ENCODE measurements at regions not wholly inside any gene's neighbourhood (a gene's known extent, or its start where the extent isn't known, plus 50 kb on each side); places are given as distances from the start of the nearest gene placed in this dataset.

DNA sequence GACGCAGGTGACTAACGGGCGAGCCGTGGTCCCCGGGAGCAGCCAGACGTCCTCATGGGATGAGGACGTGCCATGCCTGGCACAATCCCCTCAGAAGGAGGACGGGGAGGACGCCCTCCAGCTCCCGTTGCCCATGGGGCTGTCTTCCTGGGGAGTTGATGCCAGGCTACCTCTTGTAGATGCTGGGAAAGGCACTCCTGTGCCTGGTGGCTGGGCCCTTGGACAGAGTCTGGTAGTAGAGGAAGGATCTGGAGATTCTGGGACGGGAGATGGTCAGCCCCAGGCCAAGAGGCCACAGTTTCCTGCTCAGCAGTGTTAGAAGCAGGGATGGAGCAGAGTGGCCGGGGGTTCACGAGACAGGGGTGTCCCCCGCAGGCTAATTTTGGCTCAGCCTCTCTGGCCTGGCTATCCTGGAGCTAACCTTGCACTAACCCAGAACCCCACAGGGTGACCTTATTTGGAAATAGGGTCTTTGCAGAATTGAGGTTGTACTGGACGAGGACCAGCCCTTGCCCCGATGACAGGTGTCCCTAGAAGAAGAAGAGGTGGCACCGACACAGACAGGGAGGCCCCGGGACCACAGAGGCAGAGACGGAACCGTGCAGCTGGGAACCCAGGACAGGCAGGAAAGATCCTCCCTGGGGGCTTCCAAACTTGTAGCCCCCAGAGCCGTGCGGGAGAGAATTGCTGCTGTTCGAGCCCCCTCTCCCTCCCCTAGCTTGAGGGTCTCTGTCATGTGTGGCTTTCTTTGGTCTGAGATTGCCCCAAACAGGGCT is 50.1 kb upstream of the ADRA2C start:
- H3K27me3 ChIP-seq (ENCODE audit: low read length) = no peaks in the 10 kb centered on the region
- H3K27ac ChIP-seq (ENCODE audit: low read length) = no peak overlapping the region
- no peak for DNase-seq
- no peaks in the 10 kb centered on the region for H3K9me2 ChIP-seq (replicated peaks; ENCODE audit: insufficient read depth, low read length)
- no peak overlapping the region for H3K4me2 ChIP-seq (ENCODE audit: low read depth, low read length, poor library complexity, severe bottlenecking)
- no peaks in the 10 kb centered on the region for H4K20me1 ChIP-seq (ENCODE audit: insufficient read depth, low read depth, low read length)
- no peak overlapping the region for H3K4me3 ChIP-seq (ENCODE audit: low read length)
- no peaks in the 10 kb centered on the region for H3K4me1 ChIP-seq (ENCODE audit: low read length)
- no peaks in the 10 kb centered on the region for H3K9me3 ChIP-seq (ENCODE audit: low read length)
- H3K9ac ChIP-seq (ENCODE audit: low read length) = no peak overlapping the region
- H2AFZ ChIP-seq (ENCODE audit: low read length) = no peak overlapping the region
- H3K36me3 ChIP-seq (ENCODE audit: insufficient read depth, low read length) = no peaks in the 10 kb centered on the region
- H3K79me2 ChIP-seq (ENCODE audit: low read length) = no peaks in the 10 kb centered on the region

DNA sequence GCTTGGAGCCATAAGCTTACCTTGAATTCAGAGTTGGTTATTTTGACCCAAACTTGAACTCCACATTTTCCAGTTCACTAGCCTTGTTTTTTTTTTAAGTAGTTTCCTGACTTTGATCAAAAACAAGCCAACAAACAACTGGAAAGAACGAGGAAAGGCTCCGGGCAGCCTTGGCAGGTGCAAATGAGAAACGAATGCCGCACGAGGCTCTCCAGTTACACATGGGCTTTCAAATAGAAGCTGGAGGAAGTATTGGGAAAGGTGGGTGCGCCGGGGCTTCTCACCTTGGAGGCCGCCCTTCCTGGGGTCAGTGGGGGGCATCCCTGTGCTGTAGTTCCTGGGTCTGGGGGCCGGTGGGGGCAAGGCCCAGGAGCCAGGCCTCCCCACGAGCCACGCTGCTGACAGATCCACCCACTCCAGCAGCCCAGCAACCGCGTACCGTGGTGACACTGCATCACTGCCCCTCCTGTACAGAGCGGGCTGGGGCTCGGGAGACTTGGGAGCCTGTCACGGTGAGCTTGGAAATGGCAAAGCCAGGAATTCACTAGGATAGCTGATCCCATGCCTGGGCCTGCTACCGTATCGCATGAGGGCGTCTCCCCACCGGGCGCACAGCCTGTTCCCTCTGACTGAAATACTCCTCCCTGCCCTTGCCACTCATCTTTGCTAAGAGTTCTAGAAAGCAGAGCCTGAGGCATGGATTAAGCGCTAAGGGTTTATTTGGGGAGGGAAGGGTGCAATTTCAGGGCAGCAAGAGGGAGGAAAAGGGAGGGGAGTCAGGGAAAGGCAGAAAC is 50.9 kb upstream of the ADRA2C start:
- no peaks in the 10 kb centered on the region for H3K9me2 ChIP-seq (replicated peaks; ENCODE audit: insufficient read depth, low read length)
- no peak overlapping the region for H3K4me3 ChIP-seq (ENCODE audit: low read length)
- H2AFZ ChIP-seq (ENCODE audit: low read length) = no peak overlapping the region
- DNase-seq = no peak
- H3K36me3 ChIP-seq (ENCODE audit: insufficient read depth, low read length) = no peaks in the 10 kb centered on the region
- H3K79me2 ChIP-seq (ENCODE audit: low read length) = no peaks in the 10 kb centered on the region
- no peaks in the 10 kb centered on the region for H3K9me3 ChIP-seq (ENCODE audit: low read length)
- H3K27me3 ChIP-seq (ENCODE audit: low read length) = no peaks in the 10 kb centered on the region
- H3K27ac ChIP-seq (ENCODE audit: low read length) = no peak overlapping the region
- no peak overlapping the region for H3K9ac ChIP-seq (ENCODE audit: low read length)
- H3K4me1 ChIP-seq (ENCODE audit: low read length) = no peaks in the 10 kb centered on the region
- no peak overlapping the region for H3K4me2 ChIP-seq (ENCODE audit: low read depth, low read length, poor library complexity, severe bottlenecking)
- H4K20me1 ChIP-seq (ENCODE audit: insufficient read depth, low read depth, low read length) = no peaks in the 10 kb centered on the region

DNA sequence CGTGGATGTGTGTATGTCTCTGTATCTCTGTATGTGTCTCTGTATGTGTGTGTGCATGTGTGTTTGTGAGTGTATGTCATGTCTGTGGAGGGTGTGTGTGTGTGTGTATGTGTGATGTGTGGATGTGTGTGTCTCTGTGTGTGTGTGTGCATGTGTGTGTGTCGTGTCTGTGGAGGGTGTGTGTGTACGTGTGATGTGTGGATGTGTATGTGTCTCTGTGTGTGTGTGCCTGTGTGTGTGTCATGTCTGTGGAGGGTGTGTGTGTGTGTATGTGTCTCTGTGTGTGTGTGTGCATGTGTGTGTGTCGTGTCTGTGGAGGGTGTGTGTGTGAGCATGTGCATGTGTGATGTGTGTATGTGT is 51.6 kb upstream of the ADRA2C start:
- no peak overlapping the region for H3K27ac ChIP-seq (ENCODE audit: low read length)
- no peaks in the 10 kb centered on the region for H3K27me3 ChIP-seq (ENCODE audit: low read length)
- no peak overlapping the region for H2AFZ ChIP-seq (ENCODE audit: low read length)
- no peak for DNase-seq
- H3K4me3 ChIP-seq (ENCODE audit: low read length) = no peak overlapping the region
- no peaks in the 10 kb centered on the region for H4K20me1 ChIP-seq (ENCODE audit: insufficient read depth, low read depth, low read length)
- H3K79me2 ChIP-seq (ENCODE audit: low read length) = no peaks in the 10 kb centered on the region
- no peak overlapping the region for H3K4me2 ChIP-seq (ENCODE audit: low read depth, low read length, poor library complexity, severe bottlenecking)
- H3K36me3 ChIP-seq (ENCODE audit: insufficient read depth, low read length) = no peaks in the 10 kb centered on the region
- no peaks in the 10 kb centered on the region for H3K4me1 ChIP-seq (ENCODE audit: low read length)
- H3K9me2 ChIP-seq (replicated peaks; ENCODE audit: insufficient read depth, low read length) = no peaks in the 10 kb centered on the region
- H3K9ac ChIP-seq (ENCODE audit: low read length) = no peak overlapping the region
- H3K9me3 ChIP-seq (ENCODE audit: low read length) = no peaks in the 10 kb centered on the region

DNA sequence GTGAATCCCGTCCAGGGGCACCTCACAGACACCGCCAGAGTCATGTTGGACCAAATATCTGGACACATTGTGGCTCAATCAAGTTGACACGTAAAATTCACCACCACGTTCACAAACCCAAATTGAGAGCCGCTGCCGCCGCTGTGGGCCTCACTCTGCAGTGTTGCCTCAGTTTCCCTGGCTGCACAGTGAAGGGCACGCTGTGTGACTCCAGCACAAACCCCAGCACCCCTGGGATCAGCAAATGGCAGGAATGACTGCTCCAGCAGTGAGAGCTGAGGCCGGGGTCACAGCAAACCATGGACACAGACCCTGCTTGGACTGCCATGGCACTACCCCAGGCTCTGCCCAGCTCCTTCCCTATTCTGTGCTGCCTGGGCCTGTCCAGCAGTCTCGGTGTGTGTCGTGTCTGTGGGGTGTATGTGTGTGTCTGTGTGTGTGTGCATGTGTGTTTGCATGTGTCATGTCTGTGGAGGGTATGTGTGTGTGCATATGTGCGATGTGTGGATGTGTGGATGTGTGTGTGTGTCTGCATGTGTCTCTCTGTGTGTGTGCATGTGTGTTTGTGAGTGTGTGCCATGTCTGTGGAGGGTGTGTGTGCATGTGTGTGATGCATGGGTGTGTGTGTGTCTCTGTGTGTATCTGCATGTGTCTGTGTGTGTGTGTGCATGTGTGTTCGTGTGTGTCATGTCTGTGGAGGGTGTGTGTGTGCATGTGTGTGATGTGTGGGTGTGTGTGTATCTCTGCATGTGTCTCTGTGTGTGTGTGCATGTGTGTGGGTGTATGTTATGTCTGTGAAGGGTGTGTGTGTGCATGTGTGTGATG is 52.2 kb upstream of the ADRA2C start:
- DNase-seq = no peak

DNA sequence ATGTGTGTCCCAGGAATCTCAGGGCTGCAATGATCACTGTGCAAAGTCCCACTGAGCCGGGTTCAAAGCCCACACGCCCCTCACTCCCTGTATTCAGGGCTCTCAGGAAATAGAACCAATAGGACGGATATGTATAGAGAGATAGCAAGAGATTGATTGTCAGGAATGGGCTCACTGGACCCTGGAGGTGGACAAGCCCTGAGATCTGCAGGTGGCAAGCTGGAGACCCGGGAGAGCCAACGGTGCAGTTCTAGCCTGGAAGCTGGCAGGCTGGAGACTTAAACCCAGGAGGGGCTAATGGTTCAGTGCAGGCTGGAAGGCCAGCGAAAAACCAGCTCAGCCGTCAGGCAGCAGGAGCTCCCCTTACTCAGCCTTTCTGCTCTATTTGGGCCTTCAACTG is 52.8 kb upstream of the ADRA2C start:
- no peaks in the 10 kb centered on the region for H3K79me2 ChIP-seq (ENCODE audit: low read length)

More for the DNA sequence above, 52.2 kb upstream of the ADRA2C start:
- no peak overlapping the region for H3K27ac ChIP-seq (ENCODE audit: low read length)
- H3K36me3 ChIP-seq (ENCODE audit: insufficient read depth, low read length) = no peaks in the 10 kb centered on the region
- H3K4me2 ChIP-seq (ENCODE audit: low read depth, low read length, poor library complexity, severe bottlenecking) = no peak overlapping the region
- no peaks in the 10 kb centered on the region for H3K4me1 ChIP-seq (ENCODE audit: low read length)
- H2AFZ ChIP-seq (ENCODE audit: low read length) = no peak overlapping the region
- H3K27me3 ChIP-seq (ENCODE audit: low read length) = no peaks in the 10 kb centered on the region
- no peak overlapping the region for H3K4me3 ChIP-seq (ENCODE audit: low read length)
- no peaks in the 10 kb centered on the region for H3K9me2 ChIP-seq (replicated peaks; ENCODE audit: insufficient read depth, low read length)
- H3K9ac ChIP-seq (ENCODE audit: low read length) = no peak overlapping the region
- no peaks in the 10 kb centered on the region for H3K79me2 ChIP-seq (ENCODE audit: low read length)
- no peaks in the 10 kb centered on the region for H3K9me3 ChIP-seq (ENCODE audit: low read length)
- no peaks in the 10 kb centered on the region for H4K20me1 ChIP-seq (ENCODE audit: insufficient read depth, low read depth, low read length)

DNA sequence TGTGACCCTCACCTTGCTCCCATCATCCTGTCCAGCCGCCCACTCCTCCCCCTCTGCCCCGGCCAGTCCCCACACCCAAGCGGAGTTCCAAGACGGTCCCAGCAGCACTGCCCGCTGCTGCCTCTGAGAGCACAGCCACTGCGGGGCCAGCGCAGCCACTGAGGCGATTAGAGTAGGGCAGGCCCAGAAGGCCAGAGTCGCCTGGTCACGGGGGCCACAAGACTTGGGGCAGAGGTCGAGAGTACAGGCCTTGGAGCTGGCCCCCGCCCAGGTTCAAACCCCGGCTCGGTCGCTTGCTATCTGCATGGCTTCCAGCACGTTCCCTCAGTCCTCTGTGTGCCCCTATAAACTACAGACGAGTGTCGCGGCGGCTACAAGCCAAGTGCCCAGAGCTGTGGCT is 53.2 kb upstream of the ADRA2C start:
- no peaks in the 10 kb centered on the region for H3K27me3 ChIP-seq (ENCODE audit: low read length)
- H3K36me3 ChIP-seq (ENCODE audit: insufficient read depth, low read length) = no peaks in the 10 kb centered on the region
- no peaks in the 10 kb centered on the region for H3K79me2 ChIP-seq (ENCODE audit: low read length)
- H3K4me3 ChIP-seq (ENCODE audit: low read length) = no peak overlapping the region
- DNase-seq = no peak
- no peak overlapping the region for H2AFZ ChIP-seq (ENCODE audit: low read length)
- H3K9ac ChIP-seq (ENCODE audit: low read length) = no peak overlapping the region
- H3K9me2 ChIP-seq (replicated peaks; ENCODE audit: insufficient read depth, low read length) = no peaks in the 10 kb centered on the region
- H4K20me1 ChIP-seq (ENCODE audit: insufficient read depth, low read depth, low read length) = no peaks in the 10 kb centered on the region
- no peak overlapping the region for H3K4me2 ChIP-seq (ENCODE audit: low read depth, low read length, poor library complexity, severe bottlenecking)
- H3K27ac ChIP-seq (ENCODE audit: low read length) = no peak overlapping the region
- no peaks in the 10 kb centered on the region for H3K9me3 ChIP-seq (ENCODE audit: low read length)
- no peaks in the 10 kb centered on the region for H3K4me1 ChIP-seq (ENCODE audit: low read length)

More for the DNA sequence above, 52.8 kb upstream of the ADRA2C start:
- Histone ChIP-seq H3K9me2 (replicated peaks; ENCODE audit: insufficient read depth, low read length) (no peaks in the 10 kb centered on the region), H3K4me1 (ENCODE audit: low read length) (no peaks in the 10 kb centered on the region), H3K4me2 (ENCODE audit: low read depth, low read length, poor library complexity, severe bottlenecking) (no peak overlapping the region), H3K36me3 (ENCODE audit: insufficient read depth, low read length) (no peaks in the 10 kb centered on the region), H3K4me3 (ENCODE audit: low read length) (no peak overlapping the region), H2AFZ (ENCODE audit: low read length) (no peak overlapping the region), H3K9me3 (ENCODE audit: low read length) (no peaks in the 10 kb centered on the region), H4K20me1 (ENCODE audit: insufficient read depth, low read depth, low read length) (no peaks in the 10 kb centered on the region), H3K9ac (ENCODE audit: low read length) (no peak overlapping the region), H3K27me3 (ENCODE audit: low read length) (no peaks in the 10 kb centered on the region), H3K27ac (ENCODE audit: low read length) (no peak overlapping the region)
- no peak for DNase-seq

DNA sequence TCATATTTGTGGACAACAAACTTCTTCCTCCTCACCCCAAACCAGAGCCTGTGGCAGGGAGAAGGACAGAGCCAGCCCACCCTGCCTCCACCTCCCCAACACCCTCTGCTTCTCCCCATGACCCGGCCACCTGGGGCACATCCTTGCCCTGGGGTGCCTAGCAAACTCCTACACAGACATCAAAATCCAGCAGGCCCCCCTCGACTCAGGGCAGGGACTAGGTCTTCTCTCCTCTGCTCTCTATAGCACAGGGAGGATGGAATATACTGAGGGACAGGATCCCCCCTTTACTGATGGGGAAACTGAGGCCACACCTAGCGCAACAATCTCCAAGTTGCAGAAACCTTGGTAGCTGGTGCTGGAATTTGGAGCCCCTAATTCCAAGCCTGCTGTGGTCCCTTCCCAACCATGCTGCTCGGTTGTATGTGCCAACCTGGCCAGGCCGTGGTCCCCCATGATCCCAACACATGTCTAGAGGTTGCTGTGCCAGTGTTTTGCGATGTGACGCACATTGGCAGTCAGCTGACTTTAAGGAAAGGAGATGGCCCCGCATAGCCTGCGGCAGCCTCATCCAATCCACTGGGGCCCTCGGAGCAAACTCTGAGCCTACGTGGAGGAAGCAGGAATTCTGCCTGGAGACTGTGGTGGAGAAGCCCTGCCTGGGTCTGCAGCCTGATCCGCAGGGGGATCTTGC is 53.9 kb upstream of the ADRA2C start:
- no peak overlapping the region for H3K27ac ChIP-seq (ENCODE audit: low read length)
- H3K4me3 ChIP-seq (ENCODE audit: low read length) = no peak overlapping the region
- H4K20me1 ChIP-seq (ENCODE audit: insufficient read depth, low read depth, low read length) = no peaks in the 10 kb centered on the region
- H3K9ac ChIP-seq (ENCODE audit: low read length) = no peak overlapping the region
- DNase-seq = no peak
- no peaks in the 10 kb centered on the region for H3K4me1 ChIP-seq (ENCODE audit: low read length)
- no peak overlapping the region for H2AFZ ChIP-seq (ENCODE audit: low read length)
- no peaks in the 10 kb centered on the region for H3K9me3 ChIP-seq (ENCODE audit: low read length)
- no peaks in the 10 kb centered on the region for H3K36me3 ChIP-seq (ENCODE audit: insufficient read depth, low read length)
- H3K27me3 ChIP-seq (ENCODE audit: low read length) = no peaks in the 10 kb centered on the region
- H3K9me2 ChIP-seq (replicated peaks; ENCODE audit: insufficient read depth, low read length) = no peaks in the 10 kb centered on the region
- no peak overlapping the region for H3K4me2 ChIP-seq (ENCODE audit: low read depth, low read length, poor library complexity, severe bottlenecking)
- H3K79me2 ChIP-seq (ENCODE audit: low read length) = no peaks in the 10 kb centered on the region

Measured in Karpas-422 (cell line).